GM20000 (cell line): ENCODE measurements at regions not wholly inside any gene's neighbourhood (a gene's known extent, or its start where the extent isn't known, plus 50 kb on each side); places are given as distances from the start of the nearest gene placed in this dataset.
"Not testable (repeated sequence)": the region's sequence is repeated elsewhere in the genome, so short reads cannot be mapped to it uniquely, and the experiment has no call there.

Experiments used
- DNase-seq: peaks from one replicate; pipeline ENCODE4 v3.0.0; 2012; ENCODE audit warnings: low spot score
- TF ChIP-seq, protein P1 (sequence below): IDR thresholded peaks from 2 replicates; pipeline ENCODE4 v1.5.1; 2012; ENCODE audit warnings: mild to moderate bottlenecking, control low read depth; ENCODE audit errors: extremely low read depth, missing control alignments

DNA sequence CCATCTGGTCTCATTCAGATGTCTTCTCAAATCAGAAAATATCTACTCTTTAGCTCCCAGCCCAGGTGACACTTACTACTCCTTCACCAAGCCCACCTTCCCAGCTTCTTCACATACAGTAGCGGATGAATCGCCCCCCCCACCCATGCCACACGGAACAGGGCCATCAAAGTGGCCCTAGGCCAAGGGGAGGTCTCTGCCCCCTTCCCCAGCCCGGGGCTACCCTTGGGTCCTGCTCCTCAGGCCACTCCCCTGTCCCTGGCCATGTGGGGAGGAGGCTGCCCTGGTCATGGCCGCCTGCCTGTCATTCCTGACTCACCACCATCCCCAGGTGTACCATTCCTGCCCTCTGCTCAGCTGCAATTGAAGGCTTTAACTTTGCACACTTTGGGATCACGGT, 142.8 kb downstream of the NECTIN1 start:
- TF ChIP-seq, protein P1, sequence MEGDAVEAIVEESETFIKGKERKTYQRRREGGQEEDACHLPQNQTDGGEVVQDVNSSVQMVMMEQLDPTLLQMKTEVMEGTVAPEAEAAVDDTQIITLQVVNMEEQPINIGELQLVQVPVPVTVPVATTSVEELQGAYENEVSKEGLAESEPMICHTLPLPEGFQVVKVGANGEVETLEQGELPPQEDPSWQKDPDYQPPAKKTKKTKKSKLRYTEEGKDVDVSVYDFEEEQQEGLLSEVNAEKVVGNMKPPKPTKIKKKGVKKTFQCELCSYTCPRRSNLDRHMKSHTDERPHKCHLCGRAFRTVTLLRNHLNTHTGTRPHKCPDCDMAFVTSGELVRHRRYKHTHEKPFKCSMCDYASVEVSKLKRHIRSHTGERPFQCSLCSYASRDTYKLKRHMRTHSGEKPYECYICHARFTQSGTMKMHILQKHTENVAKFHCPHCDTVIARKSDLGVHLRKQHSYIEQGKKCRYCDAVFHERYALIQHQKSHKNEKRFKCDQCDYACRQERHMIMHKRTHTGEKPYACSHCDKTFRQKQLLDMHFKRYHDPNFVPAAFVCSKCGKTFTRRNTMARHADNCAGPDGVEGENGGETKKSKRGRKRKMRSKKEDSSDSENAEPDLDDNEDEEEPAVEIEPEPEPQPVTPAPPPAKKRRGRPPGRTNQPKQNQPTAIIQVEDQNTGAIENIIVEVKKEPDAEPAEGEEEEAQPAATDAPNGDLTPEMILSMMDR, result no peak
- no peak for DNase-seq

DNA sequence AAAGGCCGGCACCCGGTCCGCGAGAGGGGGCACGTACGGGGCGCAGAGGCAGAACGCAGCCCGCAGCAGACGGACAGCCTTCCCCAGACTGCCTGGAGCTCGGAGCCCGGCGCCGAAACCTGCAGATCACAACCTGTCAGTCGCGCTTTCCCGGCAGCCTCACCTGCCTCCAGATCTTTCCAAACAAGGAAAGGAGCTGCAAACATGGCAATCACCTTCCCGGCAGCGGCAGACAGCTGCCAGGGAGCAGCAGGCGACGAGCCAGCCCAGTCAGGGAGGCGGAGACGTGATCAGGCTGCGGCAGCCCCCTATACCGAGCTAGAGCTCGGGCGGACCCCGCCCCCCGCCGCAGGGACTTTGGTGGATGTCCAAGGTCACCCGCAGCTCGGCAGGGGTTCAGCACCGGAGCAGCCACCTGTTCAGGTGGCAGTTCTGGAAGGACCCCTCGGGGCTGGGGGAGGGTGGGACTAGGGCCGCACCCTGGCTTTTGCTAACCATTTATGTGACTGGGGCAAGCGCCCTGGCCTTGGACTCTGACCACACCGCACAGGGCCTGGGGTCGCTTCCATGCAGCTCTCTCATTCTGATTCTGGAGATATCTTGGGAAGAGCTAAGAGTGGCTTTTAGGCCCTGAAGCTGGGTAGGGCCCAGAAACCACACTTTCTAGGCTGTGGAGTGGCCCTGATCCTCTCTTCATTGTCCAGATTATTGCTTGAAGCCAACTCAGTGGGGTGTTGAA, 143.8 kb downstream of the NECTIN1 start:
- TF ChIP-seq, protein P1, result no peak
- no peak for DNase-seq

DNA sequence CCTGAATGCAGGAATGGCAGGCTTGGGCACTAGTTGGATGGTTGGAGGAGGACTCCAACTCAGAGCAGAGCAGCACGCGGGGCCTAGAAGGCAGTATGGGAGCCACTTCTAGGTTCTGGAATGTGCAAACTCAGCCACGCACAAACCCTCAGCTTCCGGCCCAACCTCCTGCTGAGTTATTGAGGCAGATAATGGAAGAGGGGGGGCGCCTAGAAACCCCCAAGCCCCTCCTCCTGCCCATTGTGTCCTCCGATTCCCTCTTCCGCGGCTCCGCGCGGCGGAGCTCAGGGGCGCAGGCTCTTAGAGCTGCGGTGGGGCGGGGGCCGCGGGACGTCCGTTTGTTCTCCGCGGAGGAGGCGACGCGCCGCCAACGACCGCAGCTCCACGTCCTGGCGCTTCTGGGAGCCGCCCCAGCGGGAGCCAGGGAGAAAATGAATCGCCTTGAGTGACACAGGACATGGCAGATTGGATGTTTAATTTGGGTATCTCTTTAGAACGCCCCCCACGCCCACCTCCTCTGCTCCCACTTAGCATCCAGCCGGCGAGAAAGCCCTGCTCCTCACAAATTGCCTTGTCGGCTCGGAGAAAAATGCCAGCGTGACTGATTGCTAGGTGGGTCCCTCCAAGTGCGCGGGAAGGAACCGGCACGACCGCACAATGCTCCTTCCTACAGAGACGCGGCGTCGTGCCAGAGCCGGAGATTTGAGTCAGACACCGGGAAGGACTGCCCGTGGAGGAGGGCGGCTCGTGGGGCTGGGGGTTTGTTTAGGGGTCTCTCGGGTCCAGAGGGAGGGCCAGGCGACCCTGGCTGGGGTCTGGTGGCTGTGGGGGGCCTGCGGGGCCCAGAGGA, 144.6 kb downstream of the NECTIN1 start:
- DNase-seq, result no peak
- TF ChIP-seq, protein P1, result no peak

DNA sequence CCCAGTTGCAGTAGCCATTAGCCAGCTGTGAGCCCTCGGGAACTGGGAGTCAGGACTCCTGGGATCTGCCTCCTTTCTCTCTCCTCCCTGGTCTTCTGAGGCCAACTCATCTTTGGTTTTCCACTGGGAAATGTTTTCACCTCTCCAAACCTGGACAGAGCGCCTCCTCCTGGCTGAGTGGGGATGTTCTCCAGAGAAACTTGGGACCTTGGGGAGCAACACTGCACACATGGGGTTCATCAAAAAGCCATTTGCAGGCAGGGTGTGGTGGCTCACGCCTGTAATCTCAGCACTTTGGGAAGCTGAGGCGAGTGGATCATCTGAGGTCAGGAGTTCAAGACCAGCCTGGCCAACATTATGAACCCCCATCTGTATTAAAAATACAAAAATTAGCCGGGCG, 145.4 kb downstream of the NECTIN1 start:
- TF ChIP-seq, protein P1, result peak; percentile 13
- no peak for DNase-seq

DNA sequence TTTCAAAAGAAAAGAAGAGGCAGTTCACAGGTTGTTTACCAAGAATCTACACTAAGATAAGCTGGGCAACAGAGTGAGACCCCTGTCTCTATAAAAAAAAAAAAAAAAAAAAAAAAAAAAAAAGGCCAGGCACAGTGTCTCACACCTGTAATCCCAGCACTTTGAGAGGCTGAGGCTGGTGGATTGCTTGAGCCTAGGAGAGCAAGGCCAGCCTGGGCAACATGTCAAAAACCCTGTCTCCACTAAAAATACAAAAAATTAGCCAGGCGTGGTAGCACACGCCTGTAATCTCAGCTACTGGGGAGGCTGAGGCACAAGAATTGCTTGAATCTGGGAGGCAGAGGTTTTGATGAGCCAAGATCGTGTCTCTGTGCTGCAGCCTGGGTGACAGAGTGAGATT, 147.6 kb downstream of the NECTIN1 start:
- not testable (repeated sequence) for DNase-seq

DNA sequence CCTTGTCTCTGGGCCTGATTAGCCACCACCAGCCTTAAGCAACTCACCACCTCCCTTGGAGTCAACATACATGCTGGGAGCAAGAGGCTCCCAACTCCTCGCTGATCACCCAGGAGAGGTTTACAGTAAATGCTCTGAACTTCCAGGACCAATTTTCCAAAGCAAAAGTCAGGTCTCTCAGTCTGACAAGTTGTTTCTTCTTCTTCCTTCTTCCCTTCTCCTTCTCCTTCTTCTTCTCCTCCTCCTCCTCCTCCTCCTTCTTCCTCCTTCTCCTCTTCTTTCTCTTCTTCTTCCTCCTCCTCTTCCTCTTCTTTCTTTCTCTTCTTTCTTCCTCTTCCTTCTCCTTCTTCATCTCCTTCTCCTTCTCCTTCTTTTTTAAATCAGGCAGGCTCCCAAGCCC, 148.2 kb downstream of the NECTIN1 start:
- TF ChIP-seq, protein P1, result no peak
- DNase-seq, result no peak

DNA sequence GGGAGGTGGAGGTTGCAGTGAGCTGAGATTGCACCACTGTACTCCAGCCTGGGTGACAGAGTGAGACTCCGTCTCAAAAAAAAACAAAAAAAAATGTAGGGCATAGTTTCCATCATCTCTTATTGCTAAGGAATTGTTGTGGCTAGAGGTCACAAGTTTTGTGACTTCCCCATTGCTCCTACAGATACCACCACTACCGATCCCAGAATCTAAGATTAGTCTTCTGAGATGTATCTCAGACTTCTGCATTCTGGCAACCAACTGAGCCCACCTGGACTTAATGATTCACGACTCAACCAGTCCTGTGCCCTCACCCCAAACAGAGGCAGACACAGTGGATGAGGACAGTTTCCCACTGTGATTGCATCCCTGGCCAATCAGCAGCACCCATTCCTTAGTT, 148.9 kb downstream of the NECTIN1 start:
- TF ChIP-seq, protein P1, result no peak
- DNase-seq, result no peak
